GM20000 (cell line): ENCODE measurements at regions not wholly inside any gene's neighbourhood (a gene's known extent, or its start where the extent isn't known, plus 50 kb on each side); places are given as distances from the start of the nearest gene placed in this dataset.

Source experiments
- DNase-seq: peaks from one replicate; pipeline ENCODE4 v3.0.0; 2012; ENCODE audit warnings: low spot score
- CTCF ChIP-seq: IDR thresholded peaks from 2 replicates; pipeline ENCODE4 v1.5.1; 2012; ENCODE audit warnings: mild to moderate bottlenecking, control low read depth; ENCODE audit errors: extremely low read depth, missing control alignments

DNA sequence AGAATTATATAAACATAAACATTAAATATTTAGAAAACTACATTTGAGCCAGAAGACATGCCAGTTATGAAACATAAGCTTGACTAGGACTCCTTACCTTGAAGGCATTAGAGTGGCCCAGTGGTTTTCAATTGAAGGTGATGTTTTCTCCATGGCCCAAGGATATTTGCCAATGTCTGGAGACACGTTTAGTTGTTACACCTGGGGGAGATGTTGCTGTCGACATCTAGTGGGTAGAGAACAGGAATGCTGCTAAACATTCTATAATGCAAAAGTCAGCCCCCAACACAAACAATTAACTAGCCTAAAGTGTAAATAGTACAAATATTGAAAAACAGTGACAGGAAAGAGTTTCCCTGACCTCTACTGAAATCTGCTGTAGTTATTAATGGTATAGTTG, 200.9 kb upstream of the HS3ST5 start:
- no peak for TF ChIP-seq CTCF
- DNase-seq = no peak

- no peak for DNase-seq
- TF ChIP-seq CTCF = no peak
Observed at GRCh38 chr6:114541794-114542193, 199.0 kb upstream of the HS3ST5 start.

DNA sequence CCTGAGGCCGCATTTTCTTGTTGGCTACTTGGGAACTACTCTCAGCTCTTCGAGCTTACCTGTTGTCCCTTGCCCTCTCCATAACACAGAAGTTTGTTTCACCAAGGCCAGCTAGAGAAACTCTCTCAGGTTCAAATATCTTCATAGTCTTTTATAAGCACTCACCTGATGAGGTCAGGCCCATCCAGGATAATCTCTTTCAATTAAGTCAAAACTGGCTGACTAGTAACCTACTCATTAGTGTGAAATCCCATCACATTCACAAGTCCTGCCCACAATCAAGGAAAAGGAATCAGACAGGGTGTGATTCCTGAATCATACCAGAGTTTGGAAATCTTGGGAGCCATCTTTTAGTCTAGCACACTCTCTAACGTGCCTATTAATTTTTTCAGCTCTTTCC, 195.2 kb upstream of the HS3ST5 start:
- no peak for DNase-seq
- no peak for TF ChIP-seq CTCF

DNA sequence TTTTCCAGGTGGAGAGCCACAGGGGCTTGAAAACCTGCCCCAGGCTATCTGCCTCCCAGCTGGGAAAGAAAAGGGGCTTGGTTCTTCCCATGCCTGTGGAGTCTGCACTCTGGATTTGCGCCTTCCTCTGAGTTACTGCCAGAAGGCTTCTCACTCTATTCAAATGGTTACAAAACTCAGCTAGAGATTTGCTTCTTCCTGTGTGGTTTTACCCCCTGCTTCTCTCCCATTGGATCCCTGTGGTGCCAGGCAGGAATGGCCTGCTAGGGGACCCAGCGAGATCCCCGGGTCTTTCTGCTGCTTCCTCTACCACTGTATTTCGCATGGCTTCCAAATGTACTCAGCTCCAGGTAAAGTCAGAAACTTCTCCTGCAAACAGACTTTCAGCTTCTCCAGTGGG, 192.0 kb upstream of the HS3ST5 start:
- no peak for DNase-seq
- no peak for TF ChIP-seq CTCF

GRCh38 chr6:114524081-114524480, 181.3 kb upstream of the HS3ST5 start:
- TF ChIP-seq CTCF = no peak
- no peak for DNase-seq

DNA sequence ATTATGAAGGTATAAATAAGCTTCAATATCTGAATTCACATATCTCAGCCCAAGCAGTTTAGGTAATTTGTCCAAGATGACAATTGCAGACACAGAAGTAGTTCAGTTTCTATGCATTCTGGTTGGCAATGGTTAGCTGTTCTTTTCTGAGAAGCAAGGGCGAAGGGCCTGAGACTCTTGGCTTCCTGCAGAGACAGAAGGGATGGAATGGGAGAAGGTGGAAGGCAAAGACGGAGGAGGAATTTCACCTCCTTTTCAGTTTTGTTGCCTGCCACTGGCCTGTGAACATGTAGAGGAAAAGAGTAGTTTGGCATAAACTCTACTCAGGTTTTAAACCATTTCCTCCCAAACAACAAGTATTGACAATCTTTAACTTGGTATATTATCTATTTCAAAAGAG, 180.7 kb upstream of the HS3ST5 start:
- no peak for TF ChIP-seq CTCF
- no peak for DNase-seq

DNA sequence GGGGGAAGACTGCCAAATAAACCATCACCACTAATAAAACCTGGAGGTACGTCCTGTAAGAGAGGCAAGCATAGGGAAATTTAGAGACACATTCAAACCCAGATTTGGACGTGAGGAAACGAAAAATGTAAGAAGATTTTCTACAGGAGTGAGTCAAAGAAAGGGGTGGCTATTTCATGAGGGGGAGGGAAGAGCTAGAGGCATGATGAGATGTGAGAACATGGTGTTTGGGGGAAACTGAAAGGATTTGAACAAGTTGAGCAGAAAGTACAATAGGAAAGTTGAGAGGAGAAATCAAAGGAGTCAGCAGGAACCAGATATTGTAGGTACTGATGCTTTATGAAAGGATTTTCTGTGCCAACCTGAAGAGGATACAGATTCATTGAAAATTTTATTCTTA, 179.1 kb upstream of the HS3ST5 start:
- no peak for TF ChIP-seq CTCF
- no peak for DNase-seq
